RWPE2 (cell line): ENCODE measurements at regions not wholly inside any gene's neighbourhood (a gene's known extent, or its start where the extent isn't known, plus 50 kb on each side); places are given as distances from the start of the nearest gene placed in this dataset.
A peak's percentile ranks its signal among the peaks of the same experiment; 100 is the strongest.

Experiments used
- ATAC-seq: fragments of 200-7000 bp; cut with Tn5 transposase; 3 replicates; pipeline ENCODE4 v1.9.1; 2021; ENCODE audit warnings: low read depth
- DNase-seq: peaks from one replicate; pipeline ENCODE4 v3.0.0-alpha.2; 2020; ENCODE audit warnings: low spot score
- H3K27ac ChIP-seq: fragments of 450-650 bp; 2 replicates; pipeline ENCODE4 v1.5.1; 2017; ENCODE audit warnings: mild to moderate bottlenecking; ENCODE audit not compliant: poor library complexity, severe bottlenecking
- H3K27me3 ChIP-seq: fragments of 250-450 bp; sonication (Bioruptor Pico); 2 replicates; pipeline ENCODE4 v1.5.1; 2021; ENCODE audit warnings: mild to moderate bottlenecking, moderate library complexity; ENCODE audit not compliant: insufficient read depth, poor library complexity, severe bottlenecking
- H3K36me3 ChIP-seq: fragments of 250-450 bp; sonication (Bioruptor Pico); 2 replicates; pipeline ENCODE4 v1.5.1; 2020; ENCODE audit warnings: low read depth, mild to moderate bottlenecking, moderate library complexity
- H3K4me1 ChIP-seq: fragments of 250-450 bp; sonication (Bioruptor Pico); 2 replicates; pipeline ENCODE4 v1.5.1; 2021; ENCODE audit warnings: mild to moderate bottlenecking, moderate library complexity; ENCODE audit not compliant: insufficient read depth, poor library complexity, severe bottlenecking
- H3K4me3 ChIP-seq: fragments of 250-450 bp; sonication (Bioruptor Pico); 2 replicates; pipeline ENCODE4 v1.5.1; 2021; ENCODE audit warnings: mild to moderate bottlenecking, moderate library complexity; ENCODE audit not compliant: severe bottlenecking
- H3K9me3 ChIP-seq: fragments of 250-450 bp; sonication (Bioruptor Pico); 2 replicates; pipeline ENCODE4 v1.5.1; 2021; ENCODE audit warnings: mild to moderate bottlenecking, moderate library complexity; ENCODE audit not compliant: severe bottlenecking
- CTCF ChIP-seq: fragments of 450-650 bp; IDR thresholded peaks from one replicate; pipeline ENCODE4 v1.5.1; 2017; ENCODE audit warnings: mild to moderate bottlenecking, moderate library complexity; ENCODE audit not compliant: poor library complexity, severe bottlenecking

GRCh38 chr3:103712320-103713008 lies 1277.6 kb downstream of the ZPLD1 start:
- Histone ChIP-seq H3K9me3 (no peaks in the 10 kb centered on the region), H3K4me1 (peaks cover 17% of the 10 kb centered on the region), H3K27me3 (no peaks in the 10 kb centered on the region), H3K4me3 (no peak overlapping the region), H3K27ac (peak overlapping the region; percentile 87), H3K36me3 (peaks cover 4% of the 10 kb centered on the region; the same call in 1 of the 2 replicates)
- peak; percentile 99 for ATAC-seq
- DNase-seq = no peak
- no peak for TF ChIP-seq CTCF

GRCh38 chr3:103729547-103729946 lies 1294.7 kb downstream of the ZPLD1 start:
- DNase-seq (no peak), ATAC-seq (no peak)
- TF ChIP-seq CTCF = no peak
- no peaks in the 10 kb centered on the region for H3K27me3 ChIP-seq
- H3K9me3 ChIP-seq = no peaks in the 10 kb centered on the region
- no peaks in the 10 kb centered on the region for H3K4me1 ChIP-seq
- H3K27ac ChIP-seq = no peak overlapping the region
- no peaks in the 10 kb centered on the region for H3K36me3 ChIP-seq
- no peak overlapping the region for H3K4me3 ChIP-seq

DNA sequence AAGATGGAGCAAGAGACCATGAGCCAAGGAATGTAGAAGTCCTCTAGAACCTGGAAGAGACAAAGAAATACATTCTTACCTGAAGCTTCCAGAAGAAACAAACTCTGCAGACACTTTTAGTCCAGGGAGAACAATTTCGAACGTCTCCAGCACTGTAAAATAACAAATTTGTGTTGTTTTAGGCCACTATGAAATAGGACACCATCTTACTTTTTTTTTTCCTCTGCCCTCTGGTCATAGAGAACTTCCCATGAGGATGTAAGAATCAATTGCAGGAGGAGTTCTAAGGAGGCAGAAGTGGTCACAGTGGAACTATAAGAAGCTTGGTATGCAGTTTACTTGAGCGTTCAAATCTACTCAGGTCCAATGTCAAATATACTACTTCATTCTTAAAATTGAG lies 1295.9 kb downstream of the ZPLD1 start:
- no peak for TF ChIP-seq CTCF
- DNase-seq = no peak
- no peaks in the 10 kb centered on the region for H3K27me3 ChIP-seq
- no peaks in the 10 kb centered on the region for H3K9me3 ChIP-seq
- no peaks in the 10 kb centered on the region for H3K4me1 ChIP-seq
- H3K4me3 ChIP-seq = no peak overlapping the region
- ATAC-seq = no peak
- H3K36me3 ChIP-seq = no peaks in the 10 kb centered on the region
- no peak overlapping the region for H3K27ac ChIP-seq

- Histone ChIP-seq H3K27me3 (no peaks in the 10 kb centered on the region), H3K4me1 (no peaks in the 10 kb centered on the region), H3K27ac (no peak overlapping the region), H3K36me3 (no peaks in the 10 kb centered on the region), H3K9me3 (no peaks in the 10 kb centered on the region), H3K4me3 (no peak overlapping the region)
- DNase-seq (no peak), ATAC-seq (no peak)
- TF ChIP-seq CTCF = no peak
These were observed 1318.2 kb downstream of the ZPLD1 start for GRCh38 chr3:103752986-103753385.

GRCh38 chr3:103767635-103768034 lies 1332.8 kb downstream of the ZPLD1 start:
- Histone ChIP-seq H3K27ac (no peak overlapping the region), H3K27me3 (no peaks in the 10 kb centered on the region), H3K4me3 (no peak overlapping the region), H3K9me3 (no peaks in the 10 kb centered on the region), H3K4me1 (no peaks in the 10 kb centered on the region), H3K36me3 (no peaks in the 10 kb centered on the region)
- ATAC-seq (no peak), DNase-seq (no peak)
- no peak for TF ChIP-seq CTCF
